Suprapubic skin (tissue), 3 donors: ENCODE measurements at regions not wholly inside any gene's neighbourhood (a gene's known extent, or its start where the extent isn't known, plus 50 kb on each side); places are given as distances from the start of the nearest gene placed in this dataset.

Experiments
- POLR2A ChIP-seq, 2 donors: fragments of 450-650 bp; IDR thresholded peaks; one replicate each; pipeline ENCODE4 v1.6.1; 2017; ENCODE audit warnings: antibody characterized with exemption in 2 of 2, mild to moderate bottlenecking in 2 of 2, moderate library complexity in 2 of 2
- TF ChIP-seq, protein P1 (sequence below), 2 donors: fragments of 200-600 bp in 1 of 2; fragments of 450-650 bp in 1 of 2; sonication (generic) in 1 of 2; IDR thresholded peaks; one replicate each; pipeline ENCODE4 v1.5.1; 2016 to 2019; ENCODE audit warnings: antibody characterized with exemption in 2 of 2, mild to moderate bottlenecking in 1 of 2, moderate library complexity in 1 of 2

DNA sequence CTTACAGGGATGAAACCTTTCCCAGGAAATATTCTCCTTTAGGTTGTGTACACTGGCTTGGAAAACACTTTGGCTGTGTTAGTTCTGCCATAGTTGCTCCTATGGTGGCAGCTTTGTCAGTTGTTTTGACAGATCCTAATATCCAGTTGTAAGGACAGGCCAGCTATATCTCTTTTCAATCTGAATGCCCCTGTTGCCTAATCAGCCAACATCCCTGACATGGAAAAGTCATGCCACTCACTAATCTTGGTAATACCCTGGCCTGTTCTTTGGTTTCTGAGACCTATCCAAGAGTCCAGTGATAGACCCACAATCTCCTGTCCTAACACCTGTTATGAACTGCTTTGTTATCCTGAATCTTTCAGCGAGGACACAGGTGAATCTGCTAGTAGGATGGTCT lies 148.8 kb downstream of the MRPL39 start:
- TF ChIP-seq POLR2A (IDR thresholded peaks at IDR 0.05): no peak
- TF ChIP-seq, protein P1, sequence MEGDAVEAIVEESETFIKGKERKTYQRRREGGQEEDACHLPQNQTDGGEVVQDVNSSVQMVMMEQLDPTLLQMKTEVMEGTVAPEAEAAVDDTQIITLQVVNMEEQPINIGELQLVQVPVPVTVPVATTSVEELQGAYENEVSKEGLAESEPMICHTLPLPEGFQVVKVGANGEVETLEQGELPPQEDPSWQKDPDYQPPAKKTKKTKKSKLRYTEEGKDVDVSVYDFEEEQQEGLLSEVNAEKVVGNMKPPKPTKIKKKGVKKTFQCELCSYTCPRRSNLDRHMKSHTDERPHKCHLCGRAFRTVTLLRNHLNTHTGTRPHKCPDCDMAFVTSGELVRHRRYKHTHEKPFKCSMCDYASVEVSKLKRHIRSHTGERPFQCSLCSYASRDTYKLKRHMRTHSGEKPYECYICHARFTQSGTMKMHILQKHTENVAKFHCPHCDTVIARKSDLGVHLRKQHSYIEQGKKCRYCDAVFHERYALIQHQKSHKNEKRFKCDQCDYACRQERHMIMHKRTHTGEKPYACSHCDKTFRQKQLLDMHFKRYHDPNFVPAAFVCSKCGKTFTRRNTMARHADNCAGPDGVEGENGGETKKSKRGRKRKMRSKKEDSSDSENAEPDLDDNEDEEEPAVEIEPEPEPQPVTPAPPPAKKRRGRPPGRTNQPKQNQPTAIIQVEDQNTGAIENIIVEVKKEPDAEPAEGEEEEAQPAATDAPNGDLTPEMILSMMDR (IDR thresholded peaks at IDR 0.05): no peak
